GM23338 (cell line): ENCODE measurements at regions not wholly inside any gene's neighbourhood (a gene's known extent, or its start where the extent isn't known, plus 50 kb on each side); places are given as distances from the start of the nearest gene placed in this dataset.

Experiments used
- CTCF ChIP-seq, 2 experiments: fragments of 200-600 bp in 1 of 2; sonication (generic) in 1 of 2; conservative IDR thresholded peaks; 2 replicates each; pipeline versions ENCODE4 v1.5.1 to v1.6.1; 2016 to 2017; ENCODE audit warnings: antibody characterized with exemption in 2 of 2, low read depth in 2 of 2, mild to moderate bottlenecking in 2 of 2, moderate library complexity in 1 of 2
- POLR2AphosphoS5 ChIP-seq: IDR thresholded peaks from 2 replicates; pipeline ENCODE4 v1.6.1; 2016; ENCODE audit warnings: antibody characterized with exemption, low read depth
- STAT1 ChIP-seq: IDR thresholded peaks from one replicate; pipeline ENCODE4 v1.6.1; 2016; ENCODE audit warnings: antibody characterized with exemption; ENCODE audit not compliant: unreplicated experiment
- ZNF331 ChIP-seq: fragments of 250-450 bp; sonication (Bioruptor Pico); IDR thresholded peaks from 2 replicates; pipeline ENCODE4 v1.5.0; 2020; ENCODE audit warnings: low read depth, mild to moderate bottlenecking, moderate library complexity

DNA sequence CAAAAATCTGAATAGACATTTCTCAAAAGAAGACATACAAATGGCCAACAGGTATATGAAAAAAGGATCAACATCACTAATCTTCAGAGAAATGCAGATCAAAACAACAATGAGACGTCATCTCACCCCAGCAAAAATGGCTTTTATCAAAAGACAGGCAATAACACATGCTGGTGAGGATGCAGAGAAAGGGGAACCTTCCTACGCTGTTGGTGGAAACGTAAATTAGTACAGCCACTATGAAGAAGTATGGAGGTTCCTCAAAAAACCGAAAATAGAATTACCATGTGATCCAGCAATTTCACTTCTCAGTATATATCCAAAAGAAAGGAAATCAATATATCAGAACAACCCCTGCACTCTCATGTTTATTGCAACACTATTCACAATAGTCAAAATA, 65.1 kb upstream of the ATP1B1 start:
- no peak for TF ChIP-seq CTCF (conservative IDR thresholded peaks at IDR 0.05; ENCODE audit: low read depth in 2 of 2)
- TF ChIP-seq ZNF331: no peak
- no peak for TF ChIP-seq POLR2AphosphoS5
- no peak for TF ChIP-seq STAT1
